H4 (cell line): ENCODE measurements at regions not wholly inside any gene's neighbourhood (a gene's known extent, or its start where the extent isn't known, plus 50 kb on each side); places are given as distances from the start of the nearest gene placed in this dataset.
"Not testable (repeated sequence)": the region's sequence is repeated elsewhere in the genome, so short reads cannot be mapped to it uniquely, and the experiment has no call there.

ENCODE experiments used
- DNase-seq: peaks from one replicate; pipeline ENCODE4 v3.0.0-alpha.2; 2015; ENCODE audit warnings: low spot score

- no peak for DNase-seq
Observed at GRCh38 chr7:68243128-68243527, 1246.5 kb downstream of the TYW1 start.

DNA sequence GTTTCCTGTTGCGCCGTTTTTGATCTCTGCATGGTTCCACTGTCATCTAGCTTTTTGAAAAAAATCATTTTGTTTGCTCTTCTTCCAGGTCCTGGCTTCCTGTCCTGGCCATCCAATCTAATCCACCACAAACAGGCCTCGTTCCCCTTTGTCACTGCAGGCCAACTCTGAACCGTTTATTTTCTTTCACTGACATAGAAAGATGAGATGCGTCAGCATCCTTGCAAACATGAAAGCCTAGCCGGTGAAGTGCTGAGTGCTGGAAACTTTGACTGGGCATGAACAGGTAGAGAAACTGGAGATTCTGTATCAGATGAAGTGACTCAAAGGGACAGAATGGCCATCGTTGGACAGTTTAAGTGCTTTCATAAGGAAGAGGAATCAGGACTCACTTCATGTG, 1247.8 kb downstream of the TYW1 start:
- DNase-seq = no peak

GRCh38 chr7:68245688-68246087, 1249.1 kb downstream of the TYW1 start:
- no peak for DNase-seq

- DNase-seq = peak; percentile 86
Observed at GRCh38 chr7:68246189-68246633, 1249.6 kb downstream of the TYW1 start.

DNA sequence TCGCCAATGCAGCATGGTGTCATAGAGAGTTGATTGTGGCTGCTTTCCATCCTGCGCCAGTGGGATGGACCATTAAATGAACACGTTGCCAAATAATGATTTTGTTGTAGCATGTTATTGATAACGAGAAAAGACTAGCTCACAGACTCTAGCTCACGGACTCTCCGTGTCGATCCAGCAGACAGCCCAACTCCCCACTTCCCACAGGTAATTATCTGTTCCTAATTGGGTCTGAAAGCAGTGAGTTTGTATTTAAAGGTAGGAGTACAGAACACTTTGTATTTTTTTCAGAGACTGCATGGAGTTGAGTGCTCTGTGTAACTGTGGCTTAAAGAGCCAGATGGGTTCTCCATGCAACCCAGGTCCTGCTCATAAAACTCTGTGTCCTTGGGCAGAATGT, 1250.5 kb downstream of the TYW1 start:
- no peak for DNase-seq

- no peak for DNase-seq
Observed at GRCh38 chr7:68247571-68247970, 1250.9 kb downstream of the TYW1 start.

- DNase-seq = no peak
Observed at GRCh38 chr7:68248973-68249372, 1252.3 kb downstream of the TYW1 start.

- no peak for DNase-seq
Observed at GRCh38 chr7:68249611-68250010, 1253.0 kb downstream of the TYW1 start.

DNA sequence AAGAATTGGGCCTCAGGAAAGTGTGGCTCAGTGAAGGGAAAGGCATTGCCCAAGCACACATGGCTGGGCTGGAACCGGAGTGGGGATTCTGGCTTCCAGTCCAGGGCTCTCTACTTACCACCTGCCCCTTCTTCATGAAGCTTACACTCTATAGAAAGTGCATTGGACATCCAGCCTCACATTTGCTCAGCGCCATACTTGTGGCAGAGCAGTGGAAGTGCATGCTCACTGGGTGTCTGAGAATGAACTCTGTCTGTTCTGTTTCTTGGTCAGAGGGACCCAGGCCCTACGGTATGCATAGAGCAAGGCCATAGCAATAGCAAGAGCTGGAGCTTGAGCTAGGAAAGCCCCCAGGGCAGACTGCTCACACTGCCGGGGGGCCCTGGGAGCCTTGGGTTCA, 1253.5 kb downstream of the TYW1 start:
- no peak for DNase-seq

GRCh38 chr7:68254815-68255214, 1258.2 kb downstream of the TYW1 start:
- not testable (repeated sequence) for DNase-seq

- DNase-seq = no peak
Observed at GRCh38 chr7:68256295-68256694, 1259.7 kb downstream of the TYW1 start.

GRCh38 chr7:68258609-68259008, 1262.0 kb downstream of the TYW1 start:
- DNase-seq = peak; percentile 36

- no peak for DNase-seq
Observed at GRCh38 chr7:68265258-68265657, 1268.6 kb downstream of the TYW1 start.

- no peak for DNase-seq
Observed at GRCh38 chr7:68266004-68266579, 1269.5 kb downstream of the TYW1 start.

DNA sequence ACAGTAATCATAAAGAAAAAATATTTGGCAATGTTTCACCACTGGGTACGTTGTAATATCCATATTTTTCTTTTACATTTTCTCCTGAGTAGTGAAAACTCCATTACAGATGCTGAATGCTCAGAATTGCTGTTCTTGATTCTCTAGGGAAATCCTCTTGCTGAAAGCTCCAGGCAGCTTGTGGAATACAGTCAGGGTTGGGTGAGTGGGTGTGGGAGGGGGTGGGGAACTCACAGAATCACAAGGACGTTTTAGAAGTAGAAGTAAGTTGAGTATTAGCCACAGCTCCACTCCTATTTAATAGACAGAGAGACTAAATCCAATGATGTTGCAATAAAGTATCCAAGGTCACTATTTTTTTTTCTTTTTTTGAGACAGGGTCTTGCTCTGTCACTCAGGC, 1270.9 kb downstream of the TYW1 start:
- DNase-seq = no peak

DNA sequence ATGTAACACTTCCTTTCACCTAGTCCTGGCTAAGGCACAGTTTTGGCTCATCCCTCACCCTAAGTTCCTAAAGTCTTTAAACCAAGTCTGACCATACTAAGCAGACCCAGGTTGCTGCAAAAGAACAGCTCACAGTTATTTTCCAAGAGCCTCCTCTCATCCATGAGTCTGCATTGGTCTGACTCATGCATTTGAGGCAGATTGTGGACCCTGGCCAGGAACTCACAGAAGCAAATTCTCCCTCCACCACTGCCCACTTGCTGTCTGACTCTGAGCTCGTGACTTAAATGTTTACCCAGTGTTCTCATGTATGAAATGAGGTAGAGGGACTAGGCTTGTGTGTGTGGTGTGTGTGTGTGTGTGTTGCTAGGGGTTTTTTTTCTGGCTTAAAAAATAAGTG, 1272.8 kb downstream of the TYW1 start:
- peak; percentile 95 for DNase-seq

DNA sequence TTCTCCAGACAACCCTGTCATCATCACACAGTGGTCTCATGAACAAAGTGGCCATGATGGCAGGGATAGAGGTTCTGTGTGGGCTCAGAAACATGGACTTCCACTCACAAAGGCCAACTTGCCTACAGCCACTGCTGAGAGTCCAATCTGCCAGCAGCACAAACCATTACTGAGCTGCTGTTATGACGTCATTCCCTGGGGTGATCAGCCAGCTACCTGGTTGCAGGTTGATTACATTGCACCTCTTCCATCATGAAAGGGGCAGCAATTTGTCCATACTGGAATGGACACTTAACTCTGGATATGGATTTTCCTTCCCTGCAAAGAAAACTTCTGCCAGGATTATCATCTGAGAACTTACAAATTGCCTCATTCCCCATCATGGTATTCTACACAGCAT, 1275.9 kb downstream of the TYW1 start:
- DNase-seq = no peak

DNA sequence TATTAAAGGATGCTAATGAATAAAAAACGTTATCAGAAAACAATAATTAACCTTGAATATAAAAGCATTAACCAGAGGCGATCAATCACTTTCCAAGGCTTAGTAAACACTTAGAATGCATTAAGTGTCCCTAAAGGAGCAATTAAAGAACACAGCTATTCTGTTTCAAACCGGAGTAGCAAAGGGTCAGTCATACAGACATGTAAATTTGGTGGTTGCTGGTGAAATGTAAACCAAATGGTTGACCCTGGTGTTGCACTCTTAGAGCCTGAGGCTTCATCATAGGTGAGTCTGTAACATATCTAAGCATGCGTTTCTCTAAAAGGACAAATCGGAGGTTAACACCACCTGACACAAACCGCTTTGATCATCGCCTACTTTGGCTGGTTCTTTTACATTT, 1280.1 kb downstream of the TYW1 start:
- no peak for DNase-seq

DNA sequence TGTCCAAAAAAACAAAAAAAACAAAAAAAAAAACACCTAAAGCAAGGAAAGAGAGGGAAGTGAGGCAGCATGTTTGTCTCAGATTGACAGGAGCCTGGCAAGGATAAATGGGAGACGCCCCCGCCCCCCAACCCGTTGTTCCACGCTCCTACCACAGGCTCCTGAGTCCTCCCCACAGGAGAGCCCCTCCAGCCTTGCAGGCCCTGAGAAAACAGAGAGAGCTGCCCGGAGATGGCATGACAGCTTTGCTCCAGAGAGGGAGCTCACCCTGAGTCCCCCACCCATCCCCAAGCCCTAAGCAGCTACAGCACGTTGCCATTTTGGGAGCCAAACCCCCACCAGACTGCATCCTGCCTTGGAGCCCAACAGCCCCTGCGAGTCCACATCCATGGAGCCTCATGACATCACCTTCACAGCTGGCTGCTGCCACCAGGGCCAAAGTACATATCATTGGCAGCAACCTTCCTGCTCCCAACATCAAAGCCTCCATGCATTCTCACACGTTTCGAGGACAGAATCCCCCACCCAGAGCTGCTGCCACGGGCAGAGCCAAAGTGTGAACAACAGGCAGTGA, 1283.3 kb downstream of the TYW1 start:
- no peak for DNase-seq

DNA sequence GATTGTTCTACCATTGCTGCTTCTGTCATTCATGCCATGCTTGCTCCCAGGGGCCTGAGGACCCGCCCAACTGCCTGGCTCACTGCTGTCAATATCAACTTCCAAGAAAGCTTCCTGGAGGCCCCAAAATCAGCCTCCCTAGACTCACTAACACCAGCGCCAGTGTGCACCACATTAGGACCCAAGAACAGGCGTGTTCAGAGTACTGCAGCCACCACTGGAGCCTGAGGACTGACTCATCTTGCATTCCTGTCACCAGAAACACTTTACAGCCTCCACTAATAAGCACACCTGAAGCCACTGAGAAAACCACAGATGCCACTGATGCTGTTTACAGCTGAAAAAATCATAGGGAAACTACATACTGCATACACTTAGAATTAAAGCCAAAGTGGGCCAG, 1284.3 kb downstream of the TYW1 start:
- DNase-seq = no peak

DNA sequence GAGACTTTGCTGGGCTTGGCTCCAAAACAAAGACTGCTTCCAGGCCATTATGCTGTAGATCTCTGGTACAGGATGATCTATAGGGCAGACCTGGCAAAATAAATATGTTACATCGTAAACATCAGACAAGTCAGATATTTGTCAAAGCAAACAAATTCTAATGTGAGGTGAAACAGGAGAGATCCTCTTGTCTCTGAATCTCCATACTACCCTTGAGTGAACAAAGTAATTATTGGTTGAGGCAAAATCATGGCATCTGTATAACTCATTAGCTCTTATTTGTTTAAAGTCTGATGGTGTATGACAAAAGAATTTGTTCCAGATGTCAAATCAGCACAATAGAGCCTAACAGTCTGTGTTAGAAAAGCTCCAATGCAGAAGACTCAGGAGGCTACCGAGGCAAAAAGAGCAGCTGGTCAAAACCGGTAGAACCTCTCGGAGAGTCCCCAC, 1291.5 kb downstream of the TYW1 start:
- no peak for DNase-seq

GRCh38 chr7:68291710-68292109, 1295.1 kb downstream of the TYW1 start:
- DNase-seq = no peak

DNA sequence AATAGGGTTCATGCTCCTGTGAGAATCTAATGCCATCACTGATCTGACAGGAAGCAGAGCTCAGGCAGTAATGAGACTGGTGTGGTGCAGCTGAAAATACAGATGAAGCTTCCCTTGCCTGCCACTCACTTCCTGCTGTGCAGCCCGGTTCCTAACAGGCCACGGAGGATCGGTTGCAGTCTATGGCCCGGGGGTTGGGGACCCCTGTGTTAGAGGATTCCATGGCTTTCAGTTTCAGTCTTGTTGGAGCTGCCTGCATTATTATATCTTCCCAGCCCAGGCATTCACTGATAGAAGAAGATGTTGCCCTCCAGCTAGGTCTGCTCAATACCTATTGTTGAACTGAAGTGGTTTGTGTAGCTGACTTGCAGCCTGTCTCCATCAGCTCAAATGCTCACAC, 1298.8 kb downstream of the TYW1 start:
- no peak for DNase-seq

DNA sequence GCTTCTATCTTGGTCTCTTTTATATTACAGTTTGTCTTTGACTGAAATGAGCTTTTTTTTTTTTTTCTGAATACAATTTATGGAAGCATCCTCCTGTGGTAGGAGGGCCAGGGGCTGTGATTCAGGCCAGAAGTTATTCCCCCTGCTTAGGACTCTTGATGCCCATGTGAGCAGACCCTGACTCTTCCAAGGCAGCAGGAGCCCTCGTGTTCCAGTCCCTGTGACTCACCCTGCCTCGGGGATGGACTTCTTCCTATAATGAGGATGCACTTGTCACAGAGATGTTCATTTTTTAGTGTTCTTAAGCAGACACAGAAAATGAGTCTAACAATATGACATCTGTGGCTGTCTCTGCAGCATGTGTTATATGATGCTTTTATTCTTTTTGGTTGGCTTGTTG, 1293.7 kb upstream of the AUTS2 start:
- DNase-seq = no peak
